K562 (cell line): ENCODE measurements at regions not wholly inside any gene's neighbourhood (a gene's known extent, or its start where the extent isn't known, plus 50 kb on each side); places are given as distances from the start of the nearest gene placed in this dataset.
A peak's percentile ranks its signal among the peaks of the same experiment; 100 is the strongest.

Source experiments
- ASH1L ChIP-seq: fragments of 450-650 bp; IDR thresholded peaks from 2 replicates; pipeline ENCODE4 v1.6.1; 2018; ENCODE audit warnings: borderline replicate concordance, mild to moderate bottlenecking, low read depth; ENCODE audit not compliant: partially characterized antibody
- ELF1 ChIP-seq: fragments of 200-800 bp; sonication (Bioruptor generic); IDR thresholded peaks from 2 replicates; pipeline ENCODE4 v1.6.1; 2016; ENCODE audit warnings: missing genetic modification characterization, missing compliant biosample characterization
- ETV1 ChIP-seq: fragments of 450-650 bp; conservative IDR thresholded peaks from 2 replicates; pipeline ENCODE4 v1.6.1; 2016; ENCODE audit warnings: missing genetic modification characterization, control low read depth, low read depth, missing compliant biosample characterization
- FOS ChIP-seq: IDR thresholded peaks from 3 replicates; pipeline ENCODE4 v1.6.1; 2011; ENCODE audit not compliant: insufficient read length; ENCODE audit errors: extremely low read depth
- HLTF ChIP-seq: fragments of 450-650 bp; IDR thresholded peaks from 2 replicates; pipeline ENCODE4 v1.6.1; 2016
- HNRNPL ChIP-seq: fragments of 200-400 bp; formaldehyde crosslinking; IDR thresholded peaks from 2 replicates; pipeline ENCODE4 v1.6.1; 2017; ENCODE audit warnings: low read depth, mild to moderate bottlenecking, low read length
- MLX ChIP-seq, 2 experiments: fragments of 450-650 bp in 1 of 2; sonication (generic) in 1 of 2; formaldehyde crosslinking; conservative IDR thresholded peaks; 2 replicates each; pipeline versions ENCODE4 v1.4.0 to v1.8.1; 2020 to 2022; ENCODE audit warnings: mild to moderate bottlenecking in 1 of 2, missing genetic modification reagents in 1 of 2
- NR1H2 ChIP-seq: sonication (generic); formaldehyde crosslinking; IDR thresholded peaks from 2 replicates; pipeline ENCODE4 v1.4.0; 2020; ENCODE audit warnings: mild to moderate bottlenecking, missing genetic modification reagents
- POLR2B ChIP-seq: fragments of 450-650 bp; IDR thresholded peaks from 2 replicates; pipeline ENCODE4 v1.6.1; 2018; ENCODE audit warnings: low read depth; ENCODE audit not compliant: partially characterized antibody
- POLR2G ChIP-seq: fragments of 200-400 bp; formaldehyde crosslinking; IDR thresholded peaks from 2 replicates; pipeline ENCODE4 v1.6.1; 2017; ENCODE audit warnings: low read depth, mild to moderate bottlenecking, antibody characterized with exemption, low read length, moderate library complexity
- RNF2 ChIP-seq: sonication (generic); IDR thresholded peaks from 2 replicates; pipeline ENCODE4 v1.6.1; 2016
- SIN3A ChIP-seq, 2 experiments: fragments of 150-350 bp in 1 of 2; IDR thresholded peaks; 2 replicates each; pipeline ENCODE4 v1.6.1; 2011 to 2016; ENCODE audit warnings: borderline replicate concordance in 2 of 2, low read depth in 2 of 2, low read length in 2 of 2, mild to moderate bottlenecking in 2 of 2, moderate library complexity in 2 of 2; ENCODE audit not compliant: control insufficient read depth in 1 of 2
- SMAD1 ChIP-seq: fragments of 150-350 bp; IDR thresholded peaks from 2 replicates; pipeline ENCODE4 v1.6.1; 2014; ENCODE audit warnings: low read length, low read depth; ENCODE audit not compliant: partially characterized antibody
- SREBF2 ChIP-seq: sonication (generic); formaldehyde crosslinking; IDR thresholded peaks from 2 replicates; pipeline ENCODE4 v1.4.0; 2020; ENCODE audit warnings: mild to moderate bottlenecking, missing genetic modification reagents
- TAF1 ChIP-seq: IDR thresholded peaks from 2 replicates; pipeline ENCODE4 v1.6.1; 2011; ENCODE audit warnings: mild to moderate bottlenecking, low read length, moderate library complexity; ENCODE audit not compliant: insufficient read depth, control insufficient read depth, severe bottlenecking; ENCODE audit errors: extremely low read depth
- TAF9B ChIP-seq: fragments of 450-650 bp; IDR thresholded peaks from 2 replicates; pipeline ENCODE4 v1.6.1; 2018; ENCODE audit warnings: mild to moderate bottlenecking; ENCODE audit not compliant: partially characterized antibody
- ZNF12 ChIP-seq: sonication (generic); formaldehyde crosslinking; IDR thresholded peaks from 2 replicates; pipeline ENCODE4 v1.4.0; 2020; ENCODE audit warnings: mild to moderate bottlenecking, missing genetic modification reagents
- ZNF239 ChIP-seq: fragments of 250-450 bp; sonication (Bioruptor Pico); IDR thresholded peaks from 2 replicates; pipeline ENCODE4 v1.4.0; 2020; ENCODE audit warnings: mild to moderate bottlenecking
- TF ChIP-seq, protein P1 (sequence below): fragments of 450-650 bp; IDR thresholded peaks from 2 replicates; pipeline ENCODE4 v1.6.1; 2016; ENCODE audit warnings: antibody characterized with exemption
- TF ChIP-seq, protein P2 (sequence below), 2 experiments: fragments of 450-650 bp; IDR thresholded peaks; 2 replicates each; pipeline ENCODE4 v1.6.1; 2018; ENCODE audit warnings: mild to moderate bottlenecking in 2 of 2, low read depth in 1 of 2; ENCODE audit not compliant: partially characterized antibody in 2 of 2

GRCh38 chr6:27807441-27808241 is 104.6 kb downstream of the OR2B2 start (continued):
- TF ChIP-seq, protein P1, sequence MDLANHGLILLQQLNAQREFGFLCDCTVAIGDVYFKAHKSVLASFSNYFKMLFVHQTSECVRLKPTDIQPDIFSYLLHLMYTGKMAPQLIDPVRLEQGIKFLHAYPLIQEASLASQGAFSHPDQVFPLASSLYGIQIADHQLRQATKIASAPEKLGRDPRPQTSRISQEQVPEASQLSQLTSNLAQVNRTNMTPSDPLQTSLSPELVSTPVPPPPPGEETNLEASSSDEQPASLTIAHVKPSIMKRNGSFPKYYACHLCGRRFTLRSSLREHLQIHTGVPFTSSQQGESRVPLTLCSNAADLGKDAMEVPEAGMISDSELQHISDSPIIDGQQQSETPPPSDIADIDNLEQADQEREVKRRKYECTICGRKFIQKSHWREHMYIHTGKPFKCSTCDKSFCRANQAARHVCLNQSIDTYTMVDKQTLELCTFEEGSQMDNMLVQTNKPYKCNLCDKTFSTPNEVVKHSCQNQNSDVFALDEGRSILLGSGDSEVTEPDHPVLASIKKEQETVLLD = peak; percentile 41; the same call in 1 of the 2 replicates
- TF ChIP-seq ETV1 (tag) (0 out of 2 replicates have a peak, but pooled peaks have one; percentile 4), POLR2B (peak; percentile 93), TAF9B (peak; percentile 67), ELF1 (tag) (peak; percentile 62; the same call in 1 of the 2 replicates), HNRNPL (peak; percentile 62; the same call in 1 of the 2 replicates), RNF2 (peak; percentile 82), MLX (CRISPR knock-in tag; conservative IDR thresholded peaks at IDR 0.05) (0 out of 4 replicates have a peak, but pooled peaks of 1 of the 2 experiments have one; percentile 77), SIN3A (IDR thresholded peaks at IDR 0.05; ENCODE audit: borderline replicate concordance in 2 of 2, control insufficient read depth in 1 of 2, low read depth in 2 of 2, low read length in 2 of 2) (peak; percentile 22 to 68; a peak in 1 of 4 replicates), FOS (peak; percentile 89), POLR2G (peak; percentile 78), ZNF239 (peak; percentile 7; the same call in 1 of the 2 replicates), NR1H2 (CRISPR knock-in tag) (peak; percentile 86; the same call in 1 of the 2 replicates), SREBF2 (CRISPR knock-in tag) (0 out of 2 replicates have a peak, but pooled peaks have one; percentile 39), TAF1 (peak; percentile 46), HLTF (peak; percentile 66; the same call in 1 of the 2 replicates), ASH1L (peak; percentile 85), ZNF12 (peak; percentile 66), SMAD1 (peak; percentile 76)
- TF ChIP-seq, protein P2, sequence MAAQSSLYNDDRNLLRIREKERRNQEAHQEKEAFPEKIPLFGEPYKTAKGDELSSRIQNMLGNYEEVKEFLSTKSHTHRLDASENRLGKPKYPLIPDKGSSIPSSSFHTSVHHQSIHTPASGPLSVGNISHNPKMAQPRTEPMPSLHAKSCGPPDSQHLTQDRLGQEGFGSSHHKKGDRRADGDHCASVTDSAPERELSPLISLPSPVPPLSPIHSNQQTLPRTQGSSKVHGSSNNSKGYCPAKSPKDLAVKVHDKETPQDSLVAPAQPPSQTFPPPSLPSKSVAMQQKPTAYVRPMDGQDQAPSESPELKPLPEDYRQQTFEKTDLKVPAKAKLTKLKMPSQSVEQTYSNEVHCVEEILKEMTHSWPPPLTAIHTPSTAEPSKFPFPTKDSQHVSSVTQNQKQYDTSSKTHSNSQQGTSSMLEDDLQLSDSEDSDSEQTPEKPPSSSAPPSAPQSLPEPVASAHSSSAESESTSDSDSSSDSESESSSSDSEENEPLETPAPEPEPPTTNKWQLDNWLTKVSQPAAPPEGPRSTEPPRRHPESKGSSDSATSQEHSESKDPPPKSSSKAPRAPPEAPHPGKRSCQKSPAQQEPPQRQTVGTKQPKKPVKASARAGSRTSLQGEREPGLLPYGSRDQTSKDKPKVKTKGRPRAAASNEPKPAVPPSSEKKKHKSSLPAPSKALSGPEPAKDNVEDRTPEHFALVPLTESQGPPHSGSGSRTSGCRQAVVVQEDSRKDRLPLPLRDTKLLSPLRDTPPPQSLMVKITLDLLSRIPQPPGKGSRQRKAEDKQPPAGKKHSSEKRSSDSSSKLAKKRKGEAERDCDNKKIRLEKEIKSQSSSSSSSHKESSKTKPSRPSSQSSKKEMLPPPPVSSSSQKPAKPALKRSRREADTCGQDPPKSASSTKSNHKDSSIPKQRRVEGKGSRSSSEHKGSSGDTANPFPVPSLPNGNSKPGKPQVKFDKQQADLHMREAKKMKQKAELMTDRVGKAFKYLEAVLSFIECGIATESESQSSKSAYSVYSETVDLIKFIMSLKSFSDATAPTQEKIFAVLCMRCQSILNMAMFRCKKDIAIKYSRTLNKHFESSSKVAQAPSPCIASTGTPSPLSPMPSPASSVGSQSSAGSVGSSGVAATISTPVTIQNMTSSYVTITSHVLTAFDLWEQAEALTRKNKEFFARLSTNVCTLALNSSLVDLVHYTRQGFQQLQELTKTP (IDR thresholded peaks at IDR 0.05; ENCODE audit: low read depth in 1 of 2, partially characterized antibody in 2 of 2) = peak in 1 of 2 experiments; percentile 20
